ENCODE measurements at regions not wholly inside any gene's neighbourhood (a gene's known extent, or its start where the extent isn't known, plus 50 kb on each side); places are given as distances from the start of the nearest gene placed in this dataset.
A peak's percentile ranks its signal among the peaks of the same experiment; 100 is the strongest.

DNA sequence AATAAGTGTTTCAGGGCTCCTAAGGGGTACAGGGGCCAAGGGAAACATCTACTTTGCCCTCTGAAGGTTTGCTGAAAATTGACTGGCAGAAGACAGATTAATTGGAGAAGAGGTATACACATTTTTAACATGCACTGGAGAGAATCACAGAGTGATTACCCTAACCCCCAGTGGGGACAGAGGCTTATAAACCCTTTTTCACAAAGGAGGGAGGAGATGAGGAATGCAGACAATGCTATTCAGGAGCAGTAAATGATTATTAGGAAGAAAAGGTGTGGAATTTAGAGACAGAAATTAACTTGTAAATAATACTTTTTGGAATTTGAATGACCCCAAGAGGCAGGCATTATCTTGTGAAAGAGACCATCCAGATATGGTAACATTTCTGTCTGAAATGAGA is 582.4 kb upstream of the B3GAT1 start:
- H3K9me3 ChIP-seq: no peaks in the 10 kb centered on the region
- no peaks in the 10 kb centered on the region for H3K36me3 ChIP-seq
- H3K4me3 ChIP-seq: no peak overlapping the region
- peaks cover 0 to 42% (median 3%) of the 10 kb centered on the region in 4 donors for H3K27me3 ChIP-seq
- no peak for TF ChIP-seq CTCF (IDR thresholded peaks at IDR 0.05)
- no peak for TF ChIP-seq EP300 (IDR thresholded peaks at IDR 0.05)
- no peak for TF ChIP-seq POLR2AphosphoS5 (IDR thresholded peaks at IDR 0.05)
- H3K4me1 ChIP-seq: peaks cover 0 to 7% (median 2%) of the 10 kb centered on the region in 4 donors
- DNase-seq (ENCODE audit: extremely low spot score): no peak
- no peak overlapping the region for H3K27ac ChIP-seq (replicated peaks in 1 of 4)
- intact Hi-C loops (cut with DNase I): no loop called here

GRCh38 chr11:134993691-134994243 is 581.7 kb upstream of the B3GAT1 start:
- H3K36me3 ChIP-seq: no peaks in the 10 kb centered on the region
- H3K4me3 ChIP-seq: no peak overlapping the region
- peaks cover 0 to 7% (median 2%) of the 10 kb centered on the region in 4 donors for H3K4me1 ChIP-seq
- intact Hi-C loops (cut with DNase I): no loop called here
- TF ChIP-seq EP300 (IDR thresholded peaks at IDR 0.05) (no peak), POLR2AphosphoS5 (IDR thresholded peaks at IDR 0.05) (no peak), CTCF (IDR thresholded peaks at IDR 0.05) (no peak), POLR2A (IDR thresholded peaks at IDR 0.05; ENCODE audit: low read depth) (no peak)
- WGBS: 56% methylated on average over 7 of the region's 7 CpGs
- no peaks in the 10 kb centered on the region for H3K9me3 ChIP-seq
- DNase-seq (ENCODE audit: extremely low spot score): peak; percentile 83
- no peak overlapping the region for H3K27ac ChIP-seq (replicated peaks in 1 of 4)
- H3K27me3 ChIP-seq: peaks cover 0 to 40% (median 3%) of the 10 kb centered on the region in 4 donors

DNA sequence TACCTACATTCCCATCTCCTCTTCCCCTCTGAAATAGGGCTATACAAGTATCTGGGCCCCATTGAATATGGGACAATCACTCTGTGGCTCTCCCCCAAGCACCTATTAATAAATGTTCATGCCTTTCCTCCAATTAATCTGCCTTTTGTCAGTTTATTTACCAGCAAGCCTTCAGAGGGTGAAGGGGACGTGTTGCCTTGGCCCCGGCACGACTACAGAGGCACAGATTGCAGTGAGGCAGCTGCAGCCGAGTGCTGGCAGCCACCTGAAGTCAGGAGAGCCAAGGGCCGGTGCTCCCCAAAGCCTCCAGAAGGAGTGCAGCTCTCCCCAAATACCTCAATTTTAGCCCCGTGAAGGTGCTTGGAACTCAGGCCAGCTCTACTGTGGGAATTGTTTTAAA is 580.9 kb upstream of the B3GAT1 start:
- peak; percentile 37 for DNase-seq (ENCODE audit: extremely low spot score)
- no peak for TF ChIP-seq EP300 (IDR thresholded peaks at IDR 0.05)
- TF ChIP-seq POLR2A (IDR thresholded peaks at IDR 0.05; ENCODE audit: low read depth): no peak
- TF ChIP-seq CTCF (IDR thresholded peaks at IDR 0.05): no peak
- TF ChIP-seq POLR2AphosphoS5 (IDR thresholded peaks at IDR 0.05): no peak
- Histone ChIP-seq H3K27ac (replicated peaks in 1 of 4) (no peak overlapping the region), H3K4me1 (peaks cover 0 to 7% (median 2%) of the 10 kb centered on the region in 4 donors), H3K36me3 (no peaks in the 10 kb centered on the region), H3K4me3 (no peak overlapping the region), H3K9me3 (no peaks in the 10 kb centered on the region), H3K27me3 (peaks cover 0 to 37% (median 3%) of the 10 kb centered on the region in 4 donors)
- intact Hi-C loops (cut with DNase I): no loop called here
- WGBS: 55% methylated on average over 5 of the region's 6 CpGs

- intact Hi-C loops (cut with DNase I): no loop called here
- 47% methylated on average over 4 of the region's 4 CpGs for WGBS
- H3K4me1 ChIP-seq: no peaks in the 10 kb centered on the region
- no peak overlapping the region for H3K27ac ChIP-seq (replicated peaks in 1 of 4)
- H3K36me3 ChIP-seq: no peaks in the 10 kb centered on the region
- DNase-seq (ENCODE audit: extremely low spot score): peak; percentile 14
- H3K27me3 ChIP-seq: peaks cover 0 to 38% (median 0%) of the 10 kb centered on the region in 4 donors
- H3K4me3 ChIP-seq: no peak overlapping the region
- TF ChIP-seq POLR2AphosphoS5 (IDR thresholded peaks at IDR 0.05): no peak
- no peak for TF ChIP-seq EP300 (IDR thresholded peaks at IDR 0.05)
- no peak for TF ChIP-seq POLR2A (IDR thresholded peaks at IDR 0.05; ENCODE audit: low read depth)
- TF ChIP-seq CTCF (IDR thresholded peaks at IDR 0.05): no peak
- no peaks in the 10 kb centered on the region for H3K9me3 ChIP-seq
Observed at GRCh38 chr11:134988495-134988894, 576.5 kb upstream of the B3GAT1 start.

- peak; percentile 72 for DNase-seq (ENCODE audit: extremely low spot score)
- Histone ChIP-seq H3K36me3 (no peaks in the 10 kb centered on the region), H3K9me3 (no peaks in the 10 kb centered on the region), H3K4me3 (no peak overlapping the region), H3K27ac (replicated peaks in 1 of 4) (no peak overlapping the region), H3K27me3 (peaks cover 0 to 38% (median 0%) of the 10 kb centered on the region in 4 donors), H3K4me1 (no peaks in the 10 kb centered on the region)
- intact Hi-C loops (cut with DNase I): no loop called here
- TF ChIP-seq EP300 (IDR thresholded peaks at IDR 0.05): no peak
- TF ChIP-seq POLR2A (IDR thresholded peaks at IDR 0.05; ENCODE audit: low read depth): no peak
- whole genome bisulfite sequencing: 79% methylated on average over 8 of the region's 8 CpGs
Observed at GRCh38 chr11:134987822-134988221, 575.8 kb upstream of the B3GAT1 start.

All from esophagus muscularis mucosa (tissue), 4 donors.